Left lung (tissue), 4 donors: ENCODE measurements at regions not wholly inside any gene's neighbourhood (a gene's known extent, or its start where the extent isn't known, plus 50 kb on each side); places are given as distances from the start of the nearest gene placed in this dataset.
A peak's percentile ranks its signal among the peaks of the same experiment; 100 is the strongest.

Experiments
- ATAC-seq: fragments of 200-7000 bp; cut with Tn5 transposase; one replicate; pipeline ENCODE4 v1.9.1; 2020; ENCODE audit warnings: moderate library complexity
- DNase-seq, 4 donors: peaks; one replicate each; pipeline ENCODE4 v3.0.0-alpha.2; 2013 to 2020
- H3K27ac ChIP-seq, 2 donors: fragments of 200-600 bp; sonication (generic) in 1 of 2; one replicate each; pipeline versions ENCODE4 v1.5.0 to v1.8.0; 2020 to 2021
- H3K27me3 ChIP-seq, 2 donors: fragments of 200-600 bp; sonication (generic) in 1 of 2; one replicate each; pipeline versions ENCODE4 v1.5.0 to v1.8.0; 2020 to 2021
- H3K36me3 ChIP-seq, 2 donors: fragments of 200-600 bp; sonication (generic) in 1 of 2; one replicate each; pipeline versions ENCODE4 v1.5.0 to v1.8.0; 2020 to 2021
- H3K4me1 ChIP-seq, 2 donors: fragments of 200-600 bp; one replicate each; pipeline ENCODE4 v1.8.0; 2021
- H3K4me3 ChIP-seq, 2 donors: fragments of 200-600 bp; sonication (generic) in 1 of 2; one replicate each; pipeline versions ENCODE4 v1.5.0 to v1.8.0; 2020 to 2021; ENCODE audit warnings: mild to moderate bottlenecking in 1 of 2
- H3K9me3 ChIP-seq, 2 donors: fragments of 200-600 bp; sonication (generic) in 1 of 2; one replicate each; pipeline versions ENCODE4 v1.5.0 to v1.8.0; 2020 to 2021
- CTCF ChIP-seq, 2 donors: fragments of 200-600 bp; sonication (generic) in 1 of 2; IDR thresholded peaks; one replicate each; pipeline versions ENCODE4 v1.5.0 to v1.8.0; 2021; ENCODE audit warnings: antibody characterized with exemption in 2 of 2
- intact Hi-C, 2 donors: fragments of 100-400 bp; cut with DNase I; formaldehyde crosslinking; loops; one replicate each; pipeline versions ENCODE4 v1.11.2 to v1.14.2; 2022
- donor health status: DM: no; HTN: yes; CAD: no.
- donor health status: DM: no; HTN: no; CAD: no.

- Histone ChIP-seq H3K27me3 (no peaks in the 10 kb centered on the region), H3K4me1 (no peaks in the 10 kb centered on the region), H3K4me3 (no peak overlapping the region), H3K9me3 (peaks cover 0 to 1% of the 10 kb centered on the region in 2 donors), H3K27ac (no peak overlapping the region), H3K36me3 (no peaks in the 10 kb centered on the region)
- DNase-seq (no peak), ATAC-seq (no peak)
- intact Hi-C loops: no loop called here
- no peak for TF ChIP-seq CTCF (IDR thresholded peaks at IDR 0.05)
Measured at GRCh38 chr13:105908586-105908985, 626.9 kb downstream of the EFNB2 start.

DNA sequence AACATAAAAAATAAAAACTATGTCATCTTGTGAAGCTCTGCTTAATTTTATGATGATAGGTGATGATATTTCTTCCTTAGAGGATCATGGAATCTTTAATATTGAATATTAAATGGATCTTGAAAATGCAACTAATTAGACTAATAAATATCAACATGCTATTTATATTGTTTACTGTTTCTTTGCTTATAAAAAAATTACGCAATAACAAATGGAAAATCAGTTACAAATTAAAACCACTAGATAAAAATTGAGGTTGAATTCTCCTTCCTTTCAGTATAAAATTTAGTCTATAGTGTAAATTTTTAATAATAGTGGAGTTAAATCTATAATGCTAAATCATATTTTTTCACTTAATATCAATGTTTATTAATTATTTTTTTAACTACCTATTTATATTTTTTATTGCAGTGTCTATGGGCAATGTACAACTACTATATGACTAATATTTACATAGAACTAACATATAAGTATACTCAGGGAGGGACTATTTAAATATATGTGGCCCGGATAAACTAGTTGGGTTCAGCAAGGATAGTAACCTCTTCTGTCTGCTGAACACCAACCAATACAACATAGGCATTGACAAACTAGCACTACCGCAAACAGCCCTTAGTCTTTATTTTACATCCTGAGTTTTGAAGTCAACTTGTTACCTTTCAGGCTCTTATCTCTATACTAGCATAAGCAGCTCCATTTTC lies 628.0 kb downstream of the EFNB2 start:
- no peaks in the 10 kb centered on the region for H3K36me3 ChIP-seq
- no peak overlapping the region for H3K27ac ChIP-seq
- no peak for TF ChIP-seq CTCF (IDR thresholded peaks at IDR 0.05)
- no peaks in the 10 kb centered on the region for H3K4me1 ChIP-seq
- H3K27me3 ChIP-seq: no peaks in the 10 kb centered on the region
- ATAC-seq (no peak), DNase-seq (no peak)
- H3K9me3 ChIP-seq: no peaks in the 10 kb centered on the region
- H3K4me3 ChIP-seq: no peak overlapping the region
- intact Hi-C loops: no loop called here

DNA sequence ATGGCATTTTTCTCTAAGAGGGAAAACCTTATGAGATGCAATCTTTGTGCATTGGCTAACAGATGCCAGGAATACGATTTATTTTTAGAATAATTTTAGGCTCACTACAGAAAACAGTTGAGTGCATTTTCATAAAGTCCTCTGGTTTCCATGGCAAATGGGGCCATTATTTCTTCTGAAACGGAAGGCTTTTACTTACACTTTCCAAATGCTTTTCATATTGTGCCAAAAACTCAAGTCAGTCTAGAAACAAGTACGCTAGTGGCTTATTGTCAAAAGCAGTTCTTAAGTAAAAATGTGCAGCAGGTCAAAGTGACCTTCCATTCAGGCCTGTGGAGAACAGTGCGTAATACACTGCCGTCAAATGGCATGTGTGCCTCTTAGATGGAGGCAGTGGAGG lies 628.7 kb downstream of the EFNB2 start:
- intact Hi-C loops: no loop called here
- DNase-seq: peak in 1 of 4 donors; percentile 32
- H3K9me3 ChIP-seq: no peaks in the 10 kb centered on the region

DNA sequence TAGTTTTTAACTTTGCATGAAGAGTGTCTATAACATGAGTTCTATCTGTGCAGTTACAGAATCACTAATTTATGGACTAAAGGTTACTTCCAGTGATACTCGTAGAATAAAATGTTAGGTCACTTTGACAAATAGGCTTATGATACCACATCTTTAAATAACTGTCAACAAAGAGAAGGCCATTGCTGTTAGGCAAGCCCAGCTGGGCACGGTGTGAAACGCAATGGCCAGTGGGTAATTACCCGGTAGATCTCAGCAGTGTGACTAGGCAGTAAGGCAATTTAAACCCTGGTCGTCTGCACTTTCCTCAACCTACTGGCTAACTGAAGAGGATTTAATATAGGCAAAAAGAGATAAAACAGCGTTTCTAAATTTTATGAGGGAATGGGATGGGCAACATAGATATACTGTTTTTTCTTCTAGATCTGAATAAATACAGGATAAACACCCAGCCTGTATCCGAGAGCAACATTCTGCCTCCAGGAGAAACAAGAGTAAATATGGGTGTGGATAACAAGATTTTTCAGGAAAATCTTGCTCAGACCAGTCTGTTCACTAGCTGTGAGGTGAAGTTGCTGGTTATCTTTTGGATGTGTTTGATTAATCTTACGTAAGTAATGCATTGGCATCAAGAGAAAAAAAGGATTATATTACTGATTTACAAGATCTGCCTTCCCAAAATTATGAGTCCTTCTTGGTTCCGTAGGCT lies 631.3 kb downstream of the EFNB2 start:
- no peaks in the 10 kb centered on the region for H3K4me1 ChIP-seq
- H3K27ac ChIP-seq: no peak overlapping the region
- peak in 1 of 4 donors; percentile 6 for DNase-seq
- intact Hi-C loops: no loop called here
- no peak overlapping the region for H3K4me3 ChIP-seq
- H3K36me3 ChIP-seq: no peaks in the 10 kb centered on the region
- no peak for TF ChIP-seq CTCF (IDR thresholded peaks at IDR 0.05)
- no peaks in the 10 kb centered on the region for H3K27me3 ChIP-seq
- ATAC-seq: no peak
- H3K9me3 ChIP-seq: no peaks in the 10 kb centered on the region

More for the DNA sequence above, 628.7 kb downstream of the EFNB2 start:
- Histone ChIP-seq H3K36me3 (no peaks in the 10 kb centered on the region), H3K4me1 (no peaks in the 10 kb centered on the region), H3K27ac (no peak overlapping the region), H3K4me3 (no peak overlapping the region), H3K27me3 (no peaks in the 10 kb centered on the region)
- no peak for TF ChIP-seq CTCF (IDR thresholded peaks at IDR 0.05)
- ATAC-seq: no peak

- H3K27ac ChIP-seq: no peak overlapping the region
- DNase-seq: peak in 1 of 4 donors; percentile 9
- no peaks in the 10 kb centered on the region for H3K4me1 ChIP-seq
- no peaks in the 10 kb centered on the region for H3K36me3 ChIP-seq
- intact Hi-C loops: no loop called here
- H3K4me3 ChIP-seq: no peak overlapping the region
- no peaks in the 10 kb centered on the region for H3K9me3 ChIP-seq
- no peak for TF ChIP-seq CTCF (IDR thresholded peaks at IDR 0.05)
- no peaks in the 10 kb centered on the region for H3K27me3 ChIP-seq
- ATAC-seq: no peak
Measured at GRCh38 chr13:105902396-105902795, 633.1 kb downstream of the EFNB2 start.
